Liver (tissue), 3 donors: ENCODE measurements at regions not wholly inside any gene's neighbourhood (a gene's known extent, or its start where the extent isn't known, plus 50 kb on each side); places are given as distances from the start of the nearest gene placed in this dataset.

Source experiments
- CTCF ChIP-seq: fragments of 150-350 bp; IDR thresholded peaks from 2 replicates; pipeline ENCODE4 v1.5.1; 2017; ENCODE audit warnings: improper control_type of control experiment, low read depth, low read length; ENCODE audit not compliant: missing input control
- EGR1 ChIP-seq, 2 donors: IDR thresholded peaks; 2 replicates each; pipeline ENCODE4 v1.6.1; 2016 to 2018; ENCODE audit warnings: antibody characterized with exemption in 2 of 2, low read depth in 2 of 2
- JUND ChIP-seq, 2 donors: IDR thresholded peaks; 2 replicates each; pipeline ENCODE4 v1.6.1; 2016; ENCODE audit warnings: antibody characterized with exemption in 2 of 2
- MAX ChIP-seq: IDR thresholded peaks from 2 replicates; pipeline ENCODE4 v1.6.1; 2016; ENCODE audit warnings: antibody characterized with exemption
- RAD21 ChIP-seq, 2 donors: IDR thresholded peaks; 2 replicates each; pipeline ENCODE4 v1.6.1; 2016; ENCODE audit warnings: antibody characterized with exemption in 2 of 2, mild to moderate bottlenecking in 2 of 2
- SP1 ChIP-seq: IDR thresholded peaks from 2 replicates; pipeline ENCODE4 v1.6.1; 2018; ENCODE audit warnings: antibody characterized with exemption, mild to moderate bottlenecking
- TAF1 ChIP-seq: conservative IDR thresholded peaks from 2 replicates; pipeline ENCODE4 v1.6.1; 2016; ENCODE audit warnings: antibody characterized with exemption, mild to moderate bottlenecking
- YY1 ChIP-seq: IDR thresholded peaks from 2 replicates; pipeline ENCODE4 v1.6.1; 2016; ENCODE audit warnings: antibody characterized with exemption, mild to moderate bottlenecking
- TF ChIP-seq, protein P1 (sequence below): IDR thresholded peaks from 2 replicates; pipeline ENCODE4 v1.6.1; 2016; ENCODE audit warnings: antibody characterized with exemption, mild to moderate bottlenecking
- donor health status: healthy.
- donor health status: healthy.

- no peak for TF ChIP-seq CTCF
- TF ChIP-seq TAF1: no peak
- no peak for TF ChIP-seq MAX
- no peak for TF ChIP-seq EGR1 (IDR thresholded peaks at IDR 0.05; ENCODE audit: low read depth in 2 of 2)
- TF ChIP-seq SP1: no peak
- no peak for TF ChIP-seq RAD21 (IDR thresholded peaks at IDR 0.05)
- TF ChIP-seq, protein P1, sequence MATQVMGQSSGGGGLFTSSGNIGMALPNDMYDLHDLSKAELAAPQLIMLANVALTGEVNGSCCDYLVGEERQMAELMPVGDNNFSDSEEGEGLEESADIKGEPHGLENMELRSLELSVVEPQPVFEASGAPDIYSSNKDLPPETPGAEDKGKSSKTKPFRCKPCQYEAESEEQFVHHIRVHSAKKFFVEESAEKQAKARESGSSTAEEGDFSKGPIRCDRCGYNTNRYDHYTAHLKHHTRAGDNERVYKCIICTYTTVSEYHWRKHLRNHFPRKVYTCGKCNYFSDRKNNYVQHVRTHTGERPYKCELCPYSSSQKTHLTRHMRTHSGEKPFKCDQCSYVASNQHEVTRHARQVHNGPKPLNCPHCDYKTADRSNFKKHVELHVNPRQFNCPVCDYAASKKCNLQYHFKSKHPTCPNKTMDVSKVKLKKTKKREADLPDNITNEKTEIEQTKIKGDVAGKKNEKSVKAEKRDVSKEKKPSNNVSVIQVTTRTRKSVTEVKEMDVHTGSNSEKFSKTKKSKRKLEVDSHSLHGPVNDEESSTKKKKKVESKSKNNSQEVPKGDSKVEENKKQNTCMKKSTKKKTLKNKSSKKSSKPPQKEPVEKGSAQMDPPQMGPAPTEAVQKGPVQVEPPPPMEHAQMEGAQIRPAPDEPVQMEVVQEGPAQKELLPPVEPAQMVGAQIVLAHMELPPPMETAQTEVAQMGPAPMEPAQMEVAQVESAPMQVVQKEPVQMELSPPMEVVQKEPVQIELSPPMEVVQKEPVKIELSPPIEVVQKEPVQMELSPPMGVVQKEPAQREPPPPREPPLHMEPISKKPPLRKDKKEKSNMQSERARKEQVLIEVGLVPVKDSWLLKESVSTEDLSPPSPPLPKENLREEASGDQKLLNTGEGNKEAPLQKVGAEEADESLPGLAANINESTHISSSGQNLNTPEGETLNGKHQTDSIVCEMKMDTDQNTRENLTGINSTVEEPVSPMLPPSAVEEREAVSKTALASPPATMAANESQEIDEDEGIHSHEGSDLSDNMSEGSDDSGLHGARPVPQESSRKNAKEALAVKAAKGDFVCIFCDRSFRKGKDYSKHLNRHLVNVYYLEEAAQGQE: no peak
- TF ChIP-seq JUND (IDR thresholded peaks at IDR 0.05): no peak
- no peak for TF ChIP-seq YY1
These were observed 419.1 kb upstream of the KLHL4 start for GRCh38 chrX:87098477-87098876.
